Activated naive CD4-positive, alpha-beta T cell treated with anti-CD3 and anti-CD28 coated beads, Interleukin-2, amount 50 U/mL, for 24 hours (primary cell): ENCODE measurements at regions not wholly inside any gene's neighbourhood (a gene's known extent, or its start where the extent isn't known, plus 50 kb on each side); places are given as distances from the start of the nearest gene placed in this dataset.
A peak's percentile ranks its signal among the peaks of the same experiment; 100 is the strongest.
"Not testable (repeated sequence)": the region's sequence is repeated elsewhere in the genome, so short reads cannot be mapped to it uniquely, and the experiment has no call there.

ENCODE experiments used
- H3K27ac Mint-ChIP-seq: one replicate; pipeline ENCODE4 v1.8.0; 2021; ENCODE audit warnings: mild to moderate bottlenecking, mixed read lengths
- H3K27me3 Mint-ChIP-seq: one replicate; pipeline ENCODE4 v1.8.0; 2021; ENCODE audit warnings: mixed read lengths
- H3K36me3 Mint-ChIP-seq: one replicate; pipeline ENCODE4 v1.8.0; 2021; ENCODE audit warnings: mixed read lengths
- H3K4me1 Mint-ChIP-seq: one replicate; pipeline ENCODE4 v1.8.0; 2021; ENCODE audit warnings: mixed read lengths
- H3K4me3 Mint-ChIP-seq: one replicate; pipeline ENCODE4 v1.8.0; 2021; ENCODE audit warnings: mild to moderate bottlenecking, mixed read lengths
- H3K9me3 Mint-ChIP-seq: one replicate; pipeline ENCODE4 v1.8.0; 2021; ENCODE audit warnings: mixed read lengths

DNA sequence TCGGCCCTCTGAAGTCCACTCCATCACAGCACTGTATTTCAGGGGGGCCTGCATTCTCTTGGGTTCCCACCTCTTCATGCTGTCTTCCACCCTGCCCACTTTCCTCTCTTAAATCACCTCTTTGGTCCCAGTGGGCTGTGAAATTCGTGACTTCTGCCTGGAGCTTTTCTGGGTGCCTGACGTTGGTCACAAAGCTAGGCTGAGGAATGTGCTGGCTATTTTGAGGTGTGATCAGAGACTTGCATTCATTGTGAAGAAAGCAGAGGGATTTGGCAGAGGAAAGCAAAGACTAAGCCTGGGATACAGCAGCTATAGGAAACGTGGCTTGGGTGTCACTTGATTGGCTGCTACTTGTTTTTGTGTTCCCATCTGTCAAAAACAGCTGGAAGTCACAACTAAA is 202.5 kb downstream of the SATB1 start:
- Mint-ChIP-seq H3K27me3 (peaks cover 1% of the 10 kb centered on the region), H3K9me3 (no peaks in the 10 kb centered on the region), H3K36me3 (no peaks in the 10 kb centered on the region), H3K4me1 (peaks cover 13% of the 10 kb centered on the region), H3K27ac (no peak overlapping the region), H3K4me3 (no peak overlapping the region)

GRCh38 chr3:18217507-18218174 is 207.5 kb downstream of the SATB1 start:
- Mint-ChIP-seq H3K36me3 (peaks cover 1% of the 10 kb centered on the region), H3K4me3 (no peak overlapping the region), H3K4me1 (peaks cover 10% of the 10 kb centered on the region), H3K27ac (no peak overlapping the region), H3K27me3 (peaks cover under 1% of the 10 kb centered on the region), H3K9me3 (peaks cover 4% of the 10 kb centered on the region)

GRCh38 chr3:18216996-18217395 is 208.1 kb downstream of the SATB1 start:
- Mint-ChIP-seq H3K4me3 (no peak overlapping the region), H3K4me1 (peaks cover 10% of the 10 kb centered on the region), H3K9me3 (peaks cover 4% of the 10 kb centered on the region), H3K27me3 (no peaks in the 10 kb centered on the region), H3K27ac (no peak overlapping the region), H3K36me3 (peaks cover 1% of the 10 kb centered on the region)

- Mint-ChIP-seq H3K27ac (peak overlapping the region; percentile 79), H3K36me3 (peaks cover 1% of the 10 kb centered on the region), H3K9me3 (peaks cover 4% of the 10 kb centered on the region), H3K4me1 (peaks cover 10% of the 10 kb centered on the region), H3K27me3 (no peaks in the 10 kb centered on the region), H3K4me3 (no peak overlapping the region)
These were observed 209.5 kb downstream of the SATB1 start for GRCh38 chr3:18215639-18216038.

GRCh38 chr3:18211116-18211515 is 214.0 kb downstream of the SATB1 start:
- Mint-ChIP-seq H3K9me3 (peaks cover 3% of the 10 kb centered on the region), H3K27ac (no peak overlapping the region), H3K36me3 (peaks cover under 1% of the 10 kb centered on the region), H3K4me1 (peaks cover 10% of the 10 kb centered on the region), H3K27me3 (peaks cover 1% of the 10 kb centered on the region), H3K4me3 (no peak overlapping the region)

DNA sequence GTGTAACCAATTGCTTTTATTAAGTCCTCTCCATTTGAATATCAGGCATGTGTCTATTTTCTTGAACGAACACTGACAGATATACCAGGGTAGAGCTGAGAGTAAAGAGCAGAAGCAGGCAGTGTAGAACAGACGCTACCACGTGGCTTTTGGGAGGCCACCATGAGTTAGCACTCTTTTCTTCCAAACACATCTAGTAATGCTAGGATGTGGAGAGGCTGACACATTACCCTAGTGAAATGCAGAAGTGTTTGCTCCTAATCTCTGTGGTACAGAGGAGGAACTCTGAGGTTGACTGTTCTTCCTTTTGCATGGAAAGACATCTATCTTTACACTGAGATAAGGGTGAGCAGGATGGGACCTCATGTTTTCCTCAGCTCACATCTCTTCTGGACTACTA is 216.3 kb downstream of the SATB1 start:
- no peak overlapping the region for H3K4me3 Mint-ChIP-seq
- H3K27me3 Mint-ChIP-seq = peaks cover 5% of the 10 kb centered on the region
- H3K27ac Mint-ChIP-seq = no peak overlapping the region
- H3K36me3 Mint-ChIP-seq = peaks cover 3% of the 10 kb centered on the region
- no peaks in the 10 kb centered on the region for H3K4me1 Mint-ChIP-seq
- H3K9me3 Mint-ChIP-seq = no peaks in the 10 kb centered on the region

DNA sequence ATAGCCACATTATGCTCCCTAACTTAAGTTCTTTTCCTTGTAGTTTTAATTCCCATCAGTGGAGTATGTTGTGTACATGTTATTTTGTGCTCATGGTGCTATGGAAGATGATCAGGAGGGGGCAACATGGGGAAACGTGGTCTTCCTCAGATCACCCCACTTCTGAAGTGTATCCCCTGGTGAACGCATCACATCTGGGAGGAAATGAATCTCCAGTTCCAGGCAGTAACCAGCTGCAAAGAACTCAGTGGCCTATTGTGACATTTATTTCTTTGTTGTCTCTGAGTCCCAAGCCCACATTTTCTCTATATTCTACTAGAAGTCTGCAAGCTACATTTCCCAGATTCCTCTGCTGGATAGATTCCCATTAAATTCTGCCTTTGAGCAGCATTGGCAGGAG is 217.0 kb downstream of the SATB1 start:
- H3K27me3 Mint-ChIP-seq = peaks cover 5% of the 10 kb centered on the region
- H3K4me1 Mint-ChIP-seq = no peaks in the 10 kb centered on the region
- H3K36me3 Mint-ChIP-seq = peaks cover 3% of the 10 kb centered on the region
- H3K27ac Mint-ChIP-seq = no peak overlapping the region
- no peaks in the 10 kb centered on the region for H3K9me3 Mint-ChIP-seq
- no peak overlapping the region for H3K4me3 Mint-ChIP-seq

GRCh38 chr3:18207226-18207625 is 217.9 kb downstream of the SATB1 start:
- H3K9me3 Mint-ChIP-seq = no peaks in the 10 kb centered on the region
- H3K27ac Mint-ChIP-seq = no peak overlapping the region
- H3K27me3 Mint-ChIP-seq = peaks cover 5% of the 10 kb centered on the region
- H3K4me1 Mint-ChIP-seq = no peaks in the 10 kb centered on the region
- peaks cover 3% of the 10 kb centered on the region for H3K36me3 Mint-ChIP-seq
- H3K4me3 Mint-ChIP-seq = no peak overlapping the region

- not testable (repeated sequence) for H3K27me3 Mint-ChIP-seq, H3K4me3 Mint-ChIP-seq, H3K9me3 Mint-ChIP-seq, H3K36me3 Mint-ChIP-seq, H3K4me1 Mint-ChIP-seq, H3K27ac Mint-ChIP-seq
These were observed 219.4 kb downstream of the SATB1 start for GRCh38 chr3:18205701-18206100.

- H3K4me1 Mint-ChIP-seq = no peaks in the 10 kb centered on the region
- peaks cover 11% of the 10 kb centered on the region for H3K36me3 Mint-ChIP-seq
- no peak overlapping the region for H3K27ac Mint-ChIP-seq
- H3K9me3 Mint-ChIP-seq = peaks cover 19% of the 10 kb centered on the region
- H3K27me3 Mint-ChIP-seq = peaks cover 7% of the 10 kb centered on the region
- H3K4me3 Mint-ChIP-seq = no peak overlapping the region
These were observed 223.8 kb downstream of the SATB1 start for GRCh38 chr3:18201315-18201714.

DNA sequence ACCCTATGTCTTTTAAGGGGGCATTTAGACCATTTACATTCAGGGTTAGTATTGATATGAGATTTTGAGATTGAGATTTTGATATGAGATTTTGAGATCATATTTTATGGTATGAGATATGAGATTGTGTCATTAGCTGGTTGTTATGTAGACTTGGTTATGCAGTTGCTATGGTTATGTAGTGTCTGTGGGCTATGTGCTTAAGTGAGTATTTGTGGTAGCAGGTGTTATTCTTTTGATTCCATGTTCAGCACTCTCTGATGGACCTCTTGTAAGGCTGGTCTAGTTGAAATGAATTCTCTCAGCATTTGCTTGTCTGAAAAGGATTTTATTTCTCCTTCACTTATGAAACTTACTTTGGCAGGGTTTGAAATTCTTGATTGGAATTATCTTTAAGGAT is 225.4 kb downstream of the SATB1 start:
- Mint-ChIP-seq H3K4me3 (no peak overlapping the region), H3K27me3 (peaks cover 4% of the 10 kb centered on the region), H3K4me1 (no peaks in the 10 kb centered on the region), H3K9me3 (peaks cover 19% of the 10 kb centered on the region), H3K36me3 (peaks cover 10% of the 10 kb centered on the region), H3K27ac (no peak overlapping the region)

GRCh38 chr3:18195836-18196235 is 229.3 kb downstream of the SATB1 start:
- peaks cover 4% of the 10 kb centered on the region for H3K27me3 Mint-ChIP-seq
- H3K4me3 Mint-ChIP-seq = no peak overlapping the region
- H3K27ac Mint-ChIP-seq = no peak overlapping the region
- H3K9me3 Mint-ChIP-seq = peaks cover 19% of the 10 kb centered on the region
- peaks cover 8% of the 10 kb centered on the region for H3K36me3 Mint-ChIP-seq
- no peaks in the 10 kb centered on the region for H3K4me1 Mint-ChIP-seq

- Mint-ChIP-seq H3K4me1 (no peaks in the 10 kb centered on the region), H3K36me3 (peaks cover 8% of the 10 kb centered on the region), H3K9me3 (peaks cover 19% of the 10 kb centered on the region), H3K4me3 (no peak overlapping the region), H3K27ac (no peak overlapping the region), H3K27me3 (peaks cover 4% of the 10 kb centered on the region)
These were observed 230.7 kb downstream of the SATB1 start for GRCh38 chr3:18194431-18194830.

DNA sequence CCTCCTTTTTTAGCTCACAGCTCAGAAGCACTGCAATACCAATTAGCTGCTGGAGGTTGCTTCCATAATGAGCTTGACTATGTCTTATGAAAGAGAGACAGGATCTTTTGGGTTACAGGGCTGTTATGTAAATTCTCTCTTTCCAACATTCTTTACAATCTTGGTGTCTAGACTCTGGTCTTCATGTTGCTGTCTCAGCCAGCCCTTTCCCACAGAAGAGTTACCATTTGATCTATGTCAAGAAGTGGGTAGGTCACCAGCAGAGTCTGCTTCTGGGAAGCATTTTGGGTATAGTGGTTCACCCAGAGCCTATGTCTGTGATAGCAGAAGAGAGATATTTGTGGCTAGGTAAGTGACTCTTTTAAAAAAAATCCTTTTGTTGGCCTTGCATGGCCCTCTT is 234.5 kb downstream of the SATB1 start:
- Mint-ChIP-seq H3K27me3 (peaks cover 4% of the 10 kb centered on the region), H3K36me3 (no peaks in the 10 kb centered on the region), H3K4me1 (no peaks in the 10 kb centered on the region), H3K27ac (no peak overlapping the region), H3K9me3 (no peaks in the 10 kb centered on the region), H3K4me3 (no peak overlapping the region)

- Mint-ChIP-seq H3K36me3 (no peaks in the 10 kb centered on the region), H3K27me3 (peaks cover 4% of the 10 kb centered on the region), H3K4me3 (no peak overlapping the region), H3K27ac (no peak overlapping the region), H3K4me1 (no peaks in the 10 kb centered on the region), H3K9me3 (no peaks in the 10 kb centered on the region)
These were observed 235.7 kb downstream of the SATB1 start for GRCh38 chr3:18189282-18190050.

GRCh38 chr3:18188491-18188890 is 236.6 kb downstream of the SATB1 start:
- H3K36me3 Mint-ChIP-seq = no peaks in the 10 kb centered on the region
- H3K27ac Mint-ChIP-seq = no peak overlapping the region
- H3K27me3 Mint-ChIP-seq = peaks cover 4% of the 10 kb centered on the region
- no peaks in the 10 kb centered on the region for H3K4me1 Mint-ChIP-seq
- no peak overlapping the region for H3K4me3 Mint-ChIP-seq
- no peaks in the 10 kb centered on the region for H3K9me3 Mint-ChIP-seq
